ENCODE measurements at regions not wholly inside any gene's neighbourhood (a gene's known extent, or its start where the extent isn't known, plus 50 kb on each side); places are given as distances from the start of the nearest gene placed in this dataset.

DNA sequence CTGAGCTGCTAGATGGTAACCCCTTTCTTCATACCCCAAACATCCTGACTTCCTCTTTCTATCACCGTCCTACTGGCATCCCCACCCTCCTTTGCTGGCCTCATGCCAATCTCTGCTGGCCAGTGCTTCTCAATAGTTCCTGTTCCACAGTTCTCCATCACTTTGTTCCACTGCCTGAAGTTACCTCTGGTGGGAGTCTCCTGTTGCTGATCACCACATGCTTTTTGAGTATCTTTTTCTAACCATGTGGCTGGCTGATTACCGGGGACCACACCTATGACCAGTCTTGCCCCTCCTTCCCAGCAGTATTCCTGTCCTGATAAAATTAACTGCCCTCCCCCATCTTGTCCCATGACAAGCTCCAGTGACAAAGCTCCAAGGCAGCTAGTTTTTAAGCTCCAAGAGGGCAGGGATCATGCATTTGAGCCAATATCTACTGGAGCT is 380.4 kb upstream of the CCL2 start:
- TF ChIP-seq FOXJ3 (CRISPR knock-in tag; IDR thresholded peaks at IDR 0.05; ENCODE audit: borderline replicate concordance) (no peak), EZH2 (conservative IDR thresholded peaks at IDR 0.05; ENCODE audit: low read depth, low read length) (no peak), TCF7 (IDR thresholded peaks at IDR 0.05; ENCODE audit: low read depth) (no peak), NCOR1 (IDR thresholded peaks at IDR 0.05; ENCODE audit: borderline replicate concordance, low read length) (no peak), MZF1 (CRISPR knock-in tag; IDR thresholded peaks at IDR 0.05; ENCODE audit: borderline replicate concordance) (no peak), PTBP1 (IDR thresholded peaks at IDR 0.05; ENCODE audit: low read depth, low read length, poor library complexity, severe bottlenecking) (no peak), KDM5B (CRISPR knock-in tag; IDR thresholded peaks at IDR 0.05; ENCODE audit: borderline replicate concordance) (no peak), ERF (CRISPR knock-in tag; IDR thresholded peaks at IDR 0.05) (no peak), HOXA7 (CRISPR knock-in tag; IDR thresholded peaks at IDR 0.05) (no peak), SRSF1 (optimal IDR thresholded peaks at IDR 0.05; ENCODE audit: low read depth, low read length) (no peak)
- TF ChIP-seq, protein P1, sequence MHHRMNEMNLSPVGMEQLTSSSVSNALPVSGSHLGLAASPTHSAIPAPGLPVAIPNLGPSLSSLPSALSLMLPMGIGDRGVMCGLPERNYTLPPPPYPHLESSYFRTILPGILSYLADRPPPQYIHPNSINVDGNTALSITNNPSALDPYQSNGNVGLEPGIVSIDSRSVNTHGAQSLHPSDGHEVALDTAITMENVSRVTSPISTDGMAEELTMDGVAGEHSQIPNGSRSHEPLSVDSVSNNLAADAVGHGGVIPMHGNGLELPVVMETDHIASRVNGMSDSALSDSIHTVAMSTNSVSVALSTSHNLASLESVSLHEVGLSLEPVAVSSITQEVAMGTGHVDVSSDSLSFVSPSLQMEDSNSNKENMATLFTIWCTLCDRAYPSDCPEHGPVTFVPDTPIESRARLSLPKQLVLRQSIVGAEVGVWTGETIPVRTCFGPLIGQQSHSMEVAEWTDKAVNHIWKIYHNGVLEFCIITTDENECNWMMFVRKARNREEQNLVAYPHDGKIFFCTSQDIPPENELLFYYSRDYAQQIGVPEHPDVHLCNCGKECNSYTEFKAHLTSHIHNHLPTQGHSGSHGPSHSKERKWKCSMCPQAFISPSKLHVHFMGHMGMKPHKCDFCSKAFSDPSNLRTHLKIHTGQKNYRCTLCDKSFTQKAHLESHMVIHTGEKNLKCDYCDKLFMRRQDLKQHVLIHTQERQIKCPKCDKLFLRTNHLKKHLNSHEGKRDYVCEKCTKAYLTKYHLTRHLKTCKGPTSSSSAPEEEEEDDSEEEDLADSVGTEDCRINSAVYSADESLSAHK (CRISPR knock-in tag; IDR thresholded peaks at IDR 0.05; ENCODE audit: borderline replicate concordance), result no peak
- TF ChIP-seq, protein P2, sequence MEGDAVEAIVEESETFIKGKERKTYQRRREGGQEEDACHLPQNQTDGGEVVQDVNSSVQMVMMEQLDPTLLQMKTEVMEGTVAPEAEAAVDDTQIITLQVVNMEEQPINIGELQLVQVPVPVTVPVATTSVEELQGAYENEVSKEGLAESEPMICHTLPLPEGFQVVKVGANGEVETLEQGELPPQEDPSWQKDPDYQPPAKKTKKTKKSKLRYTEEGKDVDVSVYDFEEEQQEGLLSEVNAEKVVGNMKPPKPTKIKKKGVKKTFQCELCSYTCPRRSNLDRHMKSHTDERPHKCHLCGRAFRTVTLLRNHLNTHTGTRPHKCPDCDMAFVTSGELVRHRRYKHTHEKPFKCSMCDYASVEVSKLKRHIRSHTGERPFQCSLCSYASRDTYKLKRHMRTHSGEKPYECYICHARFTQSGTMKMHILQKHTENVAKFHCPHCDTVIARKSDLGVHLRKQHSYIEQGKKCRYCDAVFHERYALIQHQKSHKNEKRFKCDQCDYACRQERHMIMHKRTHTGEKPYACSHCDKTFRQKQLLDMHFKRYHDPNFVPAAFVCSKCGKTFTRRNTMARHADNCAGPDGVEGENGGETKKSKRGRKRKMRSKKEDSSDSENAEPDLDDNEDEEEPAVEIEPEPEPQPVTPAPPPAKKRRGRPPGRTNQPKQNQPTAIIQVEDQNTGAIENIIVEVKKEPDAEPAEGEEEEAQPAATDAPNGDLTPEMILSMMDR (CRISPR knock-in tag; IDR thresholded peaks at IDR 0.05), result no peak
- TF ChIP-seq, protein P3, sequence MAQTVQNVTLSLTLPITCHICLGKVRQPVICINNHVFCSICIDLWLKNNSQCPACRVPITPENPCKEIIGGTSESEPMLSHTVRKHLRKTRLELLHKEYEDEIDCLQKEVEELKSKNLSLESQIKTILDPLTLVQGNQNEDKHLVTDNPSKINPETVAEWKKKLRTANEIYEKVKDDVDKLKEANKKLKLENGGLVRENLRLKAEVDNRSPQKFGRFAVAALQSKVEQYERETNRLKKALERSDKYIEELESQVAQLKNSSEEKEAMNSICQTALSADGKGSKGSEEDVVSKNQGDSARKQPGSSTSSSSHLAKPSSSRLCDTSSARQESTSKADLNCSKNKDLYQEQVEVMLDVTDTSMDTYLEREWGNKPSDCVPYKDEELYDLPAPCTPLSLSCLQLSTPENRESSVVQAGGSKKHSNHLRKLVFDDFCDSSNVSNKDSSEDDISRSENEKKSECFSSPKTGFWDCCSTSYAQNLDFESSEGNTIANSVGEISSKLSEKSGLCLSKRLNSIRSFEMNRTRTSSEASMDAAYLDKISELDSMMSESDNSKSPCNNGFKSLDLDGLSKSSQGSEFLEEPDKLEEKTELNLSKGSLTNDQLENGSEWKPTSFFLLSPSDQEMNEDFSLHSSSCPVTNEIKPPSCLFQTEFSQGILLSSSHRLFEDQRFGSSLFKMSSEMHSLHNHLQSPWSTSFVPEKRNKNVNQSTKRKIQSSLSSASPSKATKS (CRISPR knock-in tag; IDR thresholded peaks at IDR 0.05), result no peak
- TF ChIP-seq, protein P4, sequence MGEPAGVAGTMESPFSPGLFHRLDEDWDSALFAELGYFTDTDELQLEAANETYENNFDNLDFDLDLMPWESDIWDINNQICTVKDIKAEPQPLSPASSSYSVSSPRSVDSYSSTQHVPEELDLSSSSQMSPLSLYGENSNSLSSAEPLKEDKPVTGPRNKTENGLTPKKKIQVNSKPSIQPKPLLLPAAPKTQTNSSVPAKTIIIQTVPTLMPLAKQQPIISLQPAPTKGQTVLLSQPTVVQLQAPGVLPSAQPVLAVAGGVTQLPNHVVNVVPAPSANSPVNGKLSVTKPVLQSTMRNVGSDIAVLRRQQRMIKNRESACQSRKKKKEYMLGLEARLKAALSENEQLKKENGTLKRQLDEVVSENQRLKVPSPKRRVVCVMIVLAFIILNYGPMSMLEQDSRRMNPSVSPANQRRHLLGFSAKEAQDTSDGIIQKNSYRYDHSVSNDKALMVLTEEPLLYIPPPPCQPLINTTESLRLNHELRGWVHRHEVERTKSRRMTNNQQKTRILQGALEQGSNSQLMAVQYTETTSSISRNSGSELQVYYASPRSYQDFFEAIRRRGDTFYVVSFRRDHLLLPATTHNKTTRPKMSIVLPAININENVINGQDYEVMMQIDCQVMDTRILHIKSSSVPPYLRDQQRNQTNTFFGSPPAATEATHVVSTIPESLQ (CRISPR knock-in tag; conservative IDR thresholded peaks at IDR 0.05), result no peak

All from HepG2 (cell line).